ENCODE measurements at regions not wholly inside any gene's neighbourhood (a gene's known extent, or its start where the extent isn't known, plus 50 kb on each side); places are given as distances from the start of the nearest gene placed in this dataset.

DNA sequence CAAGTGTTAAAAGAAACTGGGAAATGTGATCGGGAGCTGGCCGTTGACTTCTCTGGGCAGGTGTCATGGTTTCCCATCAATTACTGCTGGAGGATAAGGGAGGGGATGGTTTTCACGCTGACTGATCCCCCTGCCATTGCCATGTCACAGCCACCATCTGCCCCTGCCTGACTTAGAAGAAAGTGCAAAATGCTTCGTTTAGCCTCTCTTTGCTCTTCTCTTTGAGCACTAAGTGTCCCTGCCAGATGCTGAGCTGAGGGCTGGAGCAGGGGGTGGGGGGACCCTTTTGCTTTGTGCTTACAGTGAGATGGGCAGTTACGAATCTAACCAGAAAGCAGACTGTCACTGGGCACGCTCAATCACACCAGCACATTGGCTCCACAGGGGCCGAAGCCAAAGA lies 138.4 kb upstream of the ALDH1B1 start:
- Histone ChIP-seq H3K4me2 (ENCODE audit: low read depth, low read length) (no peak overlapping the region), H3K36me3 (replicated peaks; ENCODE audit: insufficient read depth, low read length) (no peaks in the 10 kb centered on the region), H3K27me3 (replicated peaks; ENCODE audit: insufficient read depth, low read length) (no peaks in the 10 kb centered on the region), H3K79me2 (ENCODE audit: low read length) (no peaks in the 10 kb centered on the region), H4K20me1 (ENCODE audit: insufficient read depth, low read length) (no peaks in the 10 kb centered on the region), H3K4me3 (ENCODE audit: low read length) (no peak overlapping the region), H3K27ac (ENCODE audit: low read length) (no peak overlapping the region), H3K9ac (ENCODE audit: low read length) (no peak overlapping the region), H2AFZ (ENCODE audit: low read length) (no peak overlapping the region), H3K9me3 (replicated peaks; ENCODE audit: insufficient read depth, low read length) (no peaks in the 10 kb centered on the region; the same call in 1 of the 2 replicates), H3F3A (ENCODE audit: insufficient read depth, low read length) (no peaks in the 10 kb centered on the region), H3K9me2 (replicated peaks; ENCODE audit: insufficient read depth, low read length) (no peaks in the 10 kb centered on the region), H3K4me1 (ENCODE audit: low read length) (no peaks in the 10 kb centered on the region)
- no peak for TF ChIP-seq EZH2 (optimal IDR thresholded peaks at IDR 0.05; ENCODE audit: low read depth, low read length)
- TF ChIP-seq, protein P1, sequence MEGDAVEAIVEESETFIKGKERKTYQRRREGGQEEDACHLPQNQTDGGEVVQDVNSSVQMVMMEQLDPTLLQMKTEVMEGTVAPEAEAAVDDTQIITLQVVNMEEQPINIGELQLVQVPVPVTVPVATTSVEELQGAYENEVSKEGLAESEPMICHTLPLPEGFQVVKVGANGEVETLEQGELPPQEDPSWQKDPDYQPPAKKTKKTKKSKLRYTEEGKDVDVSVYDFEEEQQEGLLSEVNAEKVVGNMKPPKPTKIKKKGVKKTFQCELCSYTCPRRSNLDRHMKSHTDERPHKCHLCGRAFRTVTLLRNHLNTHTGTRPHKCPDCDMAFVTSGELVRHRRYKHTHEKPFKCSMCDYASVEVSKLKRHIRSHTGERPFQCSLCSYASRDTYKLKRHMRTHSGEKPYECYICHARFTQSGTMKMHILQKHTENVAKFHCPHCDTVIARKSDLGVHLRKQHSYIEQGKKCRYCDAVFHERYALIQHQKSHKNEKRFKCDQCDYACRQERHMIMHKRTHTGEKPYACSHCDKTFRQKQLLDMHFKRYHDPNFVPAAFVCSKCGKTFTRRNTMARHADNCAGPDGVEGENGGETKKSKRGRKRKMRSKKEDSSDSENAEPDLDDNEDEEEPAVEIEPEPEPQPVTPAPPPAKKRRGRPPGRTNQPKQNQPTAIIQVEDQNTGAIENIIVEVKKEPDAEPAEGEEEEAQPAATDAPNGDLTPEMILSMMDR (IDR thresholded peaks at IDR 0.05; ENCODE audit: low read length), result no peak
- TF ChIP-seq EZH2phosphoT487 (IDR thresholded peaks at IDR 0.05; ENCODE audit: low read length), result no peak
- no peak for DNase-seq

GRCh38 chr9:38253200-38253599 lies 139.3 kb upstream of the ALDH1B1 start:
- no peak for DNase-seq
- Histone ChIP-seq H3K9me2 (replicated peaks; ENCODE audit: insufficient read depth, low read length) (no peaks in the 10 kb centered on the region), H3K36me3 (replicated peaks; ENCODE audit: insufficient read depth, low read length) (no peaks in the 10 kb centered on the region), H3K27me3 (replicated peaks; ENCODE audit: insufficient read depth, low read length) (no peaks in the 10 kb centered on the region), H3K9me3 (replicated peaks; ENCODE audit: insufficient read depth, low read length) (no peaks in the 10 kb centered on the region; the same call in 1 of the 2 replicates), H3F3A (ENCODE audit: insufficient read depth, low read length) (no peaks in the 10 kb centered on the region), H3K79me2 (ENCODE audit: low read length) (no peaks in the 10 kb centered on the region), H3K4me2 (ENCODE audit: low read depth, low read length) (no peak overlapping the region), H3K27ac (ENCODE audit: low read length) (no peak overlapping the region), H3K4me1 (ENCODE audit: low read length) (no peaks in the 10 kb centered on the region), H3K9ac (ENCODE audit: low read length) (no peak overlapping the region), H2AFZ (ENCODE audit: low read length) (no peak overlapping the region), H4K20me1 (ENCODE audit: insufficient read depth, low read length) (no peaks in the 10 kb centered on the region), H3K4me3 (ENCODE audit: low read length) (no peak overlapping the region)
- no peak for TF ChIP-seq EZH2phosphoT487 (IDR thresholded peaks at IDR 0.05; ENCODE audit: low read length)
- TF ChIP-seq EZH2 (optimal IDR thresholded peaks at IDR 0.05; ENCODE audit: low read depth, low read length), result no peak
- TF ChIP-seq, protein P1 (IDR thresholded peaks at IDR 0.05; ENCODE audit: low read length), result no peak

GRCh38 chr9:38251036-38251860 lies 141.3 kb upstream of the ALDH1B1 start:
- Histone ChIP-seq H3K36me3 (replicated peaks; ENCODE audit: insufficient read depth, low read length) (no peaks in the 10 kb centered on the region), H3K79me2 (ENCODE audit: low read length) (no peaks in the 10 kb centered on the region), H3K9me2 (replicated peaks; ENCODE audit: insufficient read depth, low read length) (no peaks in the 10 kb centered on the region), H4K20me1 (ENCODE audit: insufficient read depth, low read length) (no peaks in the 10 kb centered on the region), H3K27ac (ENCODE audit: low read length) (no peak overlapping the region), H3K9ac (ENCODE audit: low read length) (no peak overlapping the region), H3K4me3 (ENCODE audit: low read length) (no peak overlapping the region), H3K4me1 (ENCODE audit: low read length) (no peaks in the 10 kb centered on the region), H2AFZ (ENCODE audit: low read length) (no peak overlapping the region), H3K9me3 (replicated peaks; ENCODE audit: insufficient read depth, low read length) (no peaks in the 10 kb centered on the region; the same call in 1 of the 2 replicates), H3K27me3 (replicated peaks; ENCODE audit: insufficient read depth, low read length) (no peaks in the 10 kb centered on the region), H3F3A (ENCODE audit: insufficient read depth, low read length) (no peaks in the 10 kb centered on the region), H3K4me2 (ENCODE audit: low read depth, low read length) (no peak overlapping the region)
- no peak for TF ChIP-seq EZH2 (optimal IDR thresholded peaks at IDR 0.05; ENCODE audit: low read depth, low read length)
- TF ChIP-seq, protein P1 (IDR thresholded peaks at IDR 0.05; ENCODE audit: low read length), result no peak
- no peak for DNase-seq

Measured in MM.1S (cell line).